ENCODE measurements at regions not wholly inside any gene's neighbourhood (a gene's known extent, or its start where the extent isn't known, plus 50 kb on each side); places are given as distances from the start of the nearest gene placed in this dataset.

GRCh38 chr4:112968451-112969159 lies 80.8 kb upstream of the ANK2 start:
- H3K4me2 ChIP-seq (ENCODE audit: insufficient read depth, insufficient read length, low read length), result no peak overlapping the region
- no peak overlapping the region for H3K4ac ChIP-seq (ENCODE audit: low read depth, low read length)
- H3K9me3 ChIP-seq (ENCODE audit: control insufficient read depth, low read depth, low read length), result no peaks in the 10 kb centered on the region
- Mint-ChIP-seq H3K9me3 (peaks cover 5 to 9% of the 10 kb centered on the region in 2 experiments; a peak in 4 of 5 replicates), H3K27me3 (ENCODE audit: low read depth) (no peaks in the 10 kb centered on the region), H3K4me1 (peaks cover 3 to 4% of the 10 kb centered on the region in 2 experiments; a peak in 2 of 4 replicates), H3K27ac (peak overlapping the region in 1 of 3 experiments; percentile 66; a peak in 1 of 7 replicates), H3K36me3 (ENCODE audit: insufficient read depth in 1 of 3, low read depth in 3 of 3) (peaks cover 2 to 12% (median 4%) of the 10 kb centered on the region in 3 experiments; a peak in 4 of 7 replicates), H3K4me3 (no peak overlapping the region)
- no peak overlapping the region for H2BK15ac ChIP-seq (ENCODE audit: low read depth, low read length)
- no peak overlapping the region for H3K23ac ChIP-seq (ENCODE audit: insufficient read length, low read depth, low read length)
- H3K27me3 ChIP-seq (ENCODE audit: insufficient read depth, low read length), result no peaks in the 10 kb centered on the region
- H3K14ac ChIP-seq (ENCODE audit: insufficient read depth, low read length), result no peak overlapping the region
- H3K23me2 ChIP-seq (ENCODE audit: insufficient read length, low read depth, low read length, poor library complexity, severe bottlenecking), result no peaks in the 10 kb centered on the region
- no peak for DNase-seq
- no peak overlapping the region for H3K18ac ChIP-seq (ENCODE audit: insufficient read length, low read depth, low read length)
- H4K5ac ChIP-seq (ENCODE audit: insufficient read length, low read depth, low read length), result no peak overlapping the region
- H2BK120ac ChIP-seq (ENCODE audit: low read depth, low read length, poor library complexity, severe bottlenecking), result no peak overlapping the region
- no peak overlapping the region for H3K27ac ChIP-seq (ENCODE audit: insufficient read length, low read depth, low read length)
- H2BK12ac ChIP-seq (ENCODE audit: insufficient read length, low read depth, low read length), result no peak overlapping the region
- no peaks in the 10 kb centered on the region for H3K79me2 ChIP-seq (ENCODE audit: insufficient read depth, low read length)
- H2BK20ac ChIP-seq (ENCODE audit: low read depth, low read length, poor library complexity, severe bottlenecking), result no peak overlapping the region
- H2BK5ac ChIP-seq (ENCODE audit: insufficient read length, low read length), result no peak overlapping the region
- H4K8ac ChIP-seq (replicated peaks; ENCODE audit: insufficient read length, low read depth, low read length), result no peak overlapping the region
- H3T11ph ChIP-seq (ENCODE audit: low read length), result no peak overlapping the region
- no peak overlapping the region for H3K56ac ChIP-seq (ENCODE audit: insufficient read length, low read depth, low read length)
- no peak overlapping the region for H4K91ac ChIP-seq (ENCODE audit: insufficient read length, low read depth, low read length)
- no peak overlapping the region for H2AFZ ChIP-seq (ENCODE audit: low read length)
- TF ChIP-seq CTCF (conservative IDR thresholded peaks at IDR 0.05), result no peak
- H3K79me1 ChIP-seq (ENCODE audit: insufficient read depth, low read depth, low read length, poor library complexity, severe bottlenecking), result no peaks in the 10 kb centered on the region
- H3K9ac ChIP-seq (ENCODE audit: extremely low read depth, insufficient read length, low read length), result no peak overlapping the region
- no peaks in the 10 kb centered on the region for H4K20me1 ChIP-seq (ENCODE audit: control insufficient read depth, insufficient read depth, insufficient read length)
- no peak overlapping the region for H2AK5ac ChIP-seq (ENCODE audit: insufficient read length, low read length)
- H3K4me1 ChIP-seq (ENCODE audit: insufficient read depth, low read length), result peaks cover 1% of the 10 kb centered on the region; the same call in 1 of the 2 replicates

Measured in H9 (cell line).